ENCODE measurements at regions not wholly inside any gene's neighbourhood (a gene's known extent, or its start where the extent isn't known, plus 50 kb on each side); places are given as distances from the start of the nearest gene placed in this dataset.

- no peak for DNase-seq (ENCODE audit: low spot score)
Observed at GRCh38 chr9:14961372-14962068, 51.3 kb upstream of the FREM1 start.

- no peak for DNase-seq (ENCODE audit: low spot score)
Observed at GRCh38 chr9:14960881-14961280, 50.7 kb upstream of the FREM1 start.
